HG03159 (cell line): ENCODE measurements at regions not wholly inside any gene's neighbourhood (a gene's known extent, or its start where the extent isn't known, plus 50 kb on each side); places are given as distances from the start of the nearest gene placed in this dataset.

Experiments
- ATAC-seq: cut with Tn5 transposase; IDR thresholded peaks from one replicate; pipeline ENCODE4 v1.9.1; 2021; ENCODE audit warnings: mild to moderate bottlenecking, moderate library complexity; ENCODE audit not compliant: unreplicated experiment

GRCh38 chr13:103876571-103876970, 810.4 kb upstream of the SLC10A2 start:
- ATAC-seq, result no peak

GRCh38 chr13:103873725-103874124, 807.5 kb upstream of the SLC10A2 start:
- ATAC-seq, result no peak

GRCh38 chr13:103866048-103866447, 799.8 kb upstream of the SLC10A2 start:
- ATAC-seq, result no peak

GRCh38 chr13:103862525-103862924, 796.3 kb upstream of the SLC10A2 start:
- ATAC-seq, result no peak

- ATAC-seq, result no peak
These were observed 793.7 kb upstream of the SLC10A2 start for GRCh38 chr13:103859952-103860351.

GRCh38 chr13:103852036-103852435, 785.8 kb upstream of the SLC10A2 start:
- ATAC-seq, result no peak

GRCh38 chr13:103844471-103844870, 778.3 kb upstream of the SLC10A2 start:
- ATAC-seq, result no peak

- ATAC-seq, result no peak
These were observed 773.2 kb upstream of the SLC10A2 start for GRCh38 chr13:103839460-103839859.

GRCh38 chr13:103835052-103835451, 768.8 kb upstream of the SLC10A2 start:
- ATAC-seq, result no peak

GRCh38 chr13:103833294-103833852, 767.2 kb upstream of the SLC10A2 start:
- no peak for ATAC-seq

- ATAC-seq, result no peak
These were observed 749.4 kb upstream of the SLC10A2 start for GRCh38 chr13:103815619-103816018.

- no peak for ATAC-seq
These were observed 746.8 kb upstream of the SLC10A2 start for GRCh38 chr13:103812971-103813370.

GRCh38 chr13:103812558-103812957, 746.3 kb upstream of the SLC10A2 start:
- no peak for ATAC-seq

- ATAC-seq, result no peak
These were observed 743.8 kb upstream of the SLC10A2 start for GRCh38 chr13:103810026-103810425.

- no peak for ATAC-seq
These were observed 739.6 kb upstream of the SLC10A2 start for GRCh38 chr13:103805771-103806170.

- no peak for ATAC-seq
These were observed 737.1 kb upstream of the SLC10A2 start for GRCh38 chr13:103803349-103803748.

- ATAC-seq, result no peak
These were observed 732.8 kb upstream of the SLC10A2 start for GRCh38 chr13:103799028-103799427.

GRCh38 chr13:103795892-103796478, 729.8 kb upstream of the SLC10A2 start:
- ATAC-seq, result no peak

- ATAC-seq, result no peak
These were observed 728.3 kb upstream of the SLC10A2 start for GRCh38 chr13:103794526-103794925.

GRCh38 chr13:103788061-103788652, 721.9 kb upstream of the SLC10A2 start:
- ATAC-seq, result no peak

GRCh38 chr13:103772576-103772975, 706.4 kb upstream of the SLC10A2 start:
- ATAC-seq, result no peak

- ATAC-seq, result no peak
These were observed 696.3 kb upstream of the SLC10A2 start for GRCh38 chr13:103762523-103762922.

GRCh38 chr13:103759361-103759760, 693.1 kb upstream of the SLC10A2 start:
- ATAC-seq, result no peak
